ENCODE measurements at regions not wholly inside any gene's neighbourhood (a gene's known extent, or its start where the extent isn't known, plus 50 kb on each side); places are given as distances from the start of the nearest gene placed in this dataset.

DNA sequence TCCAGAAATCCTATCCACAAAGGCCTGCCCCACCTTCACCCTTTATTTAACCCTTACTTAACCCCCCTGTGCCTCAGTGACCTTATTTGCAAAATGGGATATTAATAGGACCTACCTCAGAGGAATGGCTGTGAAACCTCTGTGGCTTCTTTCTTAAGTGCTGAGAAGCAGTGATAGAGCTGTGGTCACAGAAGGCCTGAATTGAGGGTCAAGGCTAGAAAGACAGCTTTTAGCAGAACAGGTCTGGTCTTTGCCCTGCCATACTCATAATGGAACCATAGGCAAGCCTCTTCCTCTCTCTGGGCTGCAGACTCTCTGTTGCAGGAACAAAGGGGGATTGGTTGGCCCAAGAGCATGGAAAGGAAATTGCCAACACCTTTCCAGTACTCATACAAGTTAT is 63.5 kb upstream of the MAMLD1 start:
- H3K27me3 Mint-ChIP-seq (ENCODE audit: low read depth): peaks cover 2% of the 10 kb centered on the region; the same call in 1 of the 2 replicates
- no peak overlapping the region for H3T11ph ChIP-seq (ENCODE audit: low read length)
- no peak overlapping the region for H3K4ac ChIP-seq (ENCODE audit: low read depth, low read length)
- no peak overlapping the region for H2AFZ ChIP-seq (ENCODE audit: low read length)
- H2BK5ac ChIP-seq (ENCODE audit: insufficient read length, low read length): no peak overlapping the region
- H2AK5ac ChIP-seq (ENCODE audit: insufficient read length, low read length): no peak overlapping the region
- no peak for TF ChIP-seq CTCF (conservative IDR thresholded peaks at IDR 0.05)
- H3K79me1 ChIP-seq (ENCODE audit: insufficient read depth, low read depth, low read length, poor library complexity, severe bottlenecking): no peaks in the 10 kb centered on the region
- no peak overlapping the region for H3K14ac ChIP-seq (ENCODE audit: insufficient read depth, low read length)
- no peak overlapping the region for H3K9ac ChIP-seq (ENCODE audit: extremely low read depth, insufficient read length, low read length)
- H2BK20ac ChIP-seq (ENCODE audit: low read depth, low read length, poor library complexity, severe bottlenecking): no peak overlapping the region
- peaks cover 4 to 6% of the 10 kb centered on the region in 2 experiments for H3K4me1 Mint-ChIP-seq
- no peaks in the 10 kb centered on the region for H4K20me1 ChIP-seq (ENCODE audit: control insufficient read depth, insufficient read depth, insufficient read length)
- DNase-seq: no peak
- no peaks in the 10 kb centered on the region for H3K23me2 ChIP-seq (ENCODE audit: insufficient read length, low read depth, low read length, poor library complexity, severe bottlenecking)
- no peak overlapping the region for H3K4me3 Mint-ChIP-seq
- H4K91ac ChIP-seq (ENCODE audit: insufficient read length, low read depth, low read length): no peak overlapping the region
- no peak overlapping the region for H3K18ac ChIP-seq (ENCODE audit: insufficient read length, low read depth, low read length)
- H4K8ac ChIP-seq (replicated peaks; ENCODE audit: insufficient read length, low read depth, low read length): no peak overlapping the region
- no peak overlapping the region for H2BK120ac ChIP-seq (ENCODE audit: low read depth, low read length, poor library complexity, severe bottlenecking)
- peaks cover 75 to 78% of the 10 kb centered on the region in 2 experiments for H3K9me3 Mint-ChIP-seq
- no peak overlapping the region for H3K23ac ChIP-seq (ENCODE audit: insufficient read length, low read depth, low read length)
- H3K9me3 ChIP-seq (ENCODE audit: control insufficient read depth, low read depth, low read length): peaks cover 5% of the 10 kb centered on the region
- H3K27me3 ChIP-seq (ENCODE audit: insufficient read depth, low read length): no peaks in the 10 kb centered on the region
- no peaks in the 10 kb centered on the region for H3K4me1 ChIP-seq (ENCODE audit: insufficient read depth, low read length)
- H3K79me2 ChIP-seq (ENCODE audit: insufficient read depth, low read length): no peaks in the 10 kb centered on the region
- no peaks in the 10 kb centered on the region; a peak in 2 of 7 replicates for H3K36me3 Mint-ChIP-seq (ENCODE audit: insufficient read depth in 1 of 3, low read depth in 3 of 3)
- no peak overlapping the region for H4K5ac ChIP-seq (ENCODE audit: insufficient read length, low read depth, low read length)
- no peak overlapping the region for H2BK15ac ChIP-seq (ENCODE audit: low read depth, low read length)
- no peak overlapping the region for H3K27ac Mint-ChIP-seq
- no peak overlapping the region for H3K27ac ChIP-seq (ENCODE audit: insufficient read length, low read depth, low read length)
- H3K4me2 ChIP-seq (ENCODE audit: insufficient read depth, insufficient read length, low read length): no peak overlapping the region
- no peak overlapping the region for H2BK12ac ChIP-seq (ENCODE audit: insufficient read length, low read depth, low read length)
- no peak overlapping the region for H3K56ac ChIP-seq (ENCODE audit: insufficient read length, low read depth, low read length)
